Muscle layer of colon (tissue), 2 donors: ENCODE measurements at regions not wholly inside any gene's neighbourhood (a gene's known extent, or its start where the extent isn't known, plus 50 kb on each side); places are given as distances from the start of the nearest gene placed in this dataset.
"Not testable (repeated sequence)": the region's sequence is repeated elsewhere in the genome, so short reads cannot be mapped to it uniquely, and the experiment has no call there.

Source experiments
- H3K27ac ChIP-seq: one replicate; pipeline ENCODE4 v1.7.0; 2013; ENCODE audit warnings: low read depth, mild to moderate bottlenecking, low read length, moderate library complexity
- H3K27me3 ChIP-seq, 2 donors: one replicate each; pipeline ENCODE4 v1.7.0; 2013; ENCODE audit warnings: low read length in 2 of 2, mild to moderate bottlenecking in 2 of 2; ENCODE audit not compliant: insufficient read depth in 2 of 2, control insufficient read depth in 1 of 2
- H3K36me3 ChIP-seq: one replicate; pipeline ENCODE4 v1.7.0; 2013; ENCODE audit warnings: mild to moderate bottlenecking, low read length; ENCODE audit not compliant: insufficient read depth
- H3K4me1 ChIP-seq: one replicate; pipeline ENCODE4 v1.7.0; 2013; ENCODE audit warnings: mild to moderate bottlenecking, low read length; ENCODE audit not compliant: insufficient read depth
- H3K4me3 ChIP-seq, 2 donors: one replicate each; pipeline ENCODE4 v1.7.0; 2013; ENCODE audit warnings: low read length in 2 of 2, low read depth in 1 of 2, mild to moderate bottlenecking in 1 of 2, moderate library complexity in 1 of 2
- H3K9ac ChIP-seq: one replicate; pipeline ENCODE4 v1.7.0; 2013; ENCODE audit warnings: low read length
- H3K9me3 ChIP-seq: one replicate; pipeline ENCODE4 v1.7.0; 2013; ENCODE audit warnings: mild to moderate bottlenecking, low read length
- donor health status: abdominal sarcoma.
- donor health status: Adenocarcinoma of cecum.

- H3K27ac ChIP-seq = no peak overlapping the region
- H3K9ac ChIP-seq = no peak overlapping the region
- no peaks in the 10 kb centered on the region for H3K27me3 ChIP-seq
- H3K36me3 ChIP-seq = no peaks in the 10 kb centered on the region
- no peaks in the 10 kb centered on the region for H3K4me1 ChIP-seq
- H3K4me3 ChIP-seq = no peak overlapping the region
- H3K9me3 ChIP-seq = no peaks in the 10 kb centered on the region
Measured at GRCh38 chr7:10733747-10734146, 239.9 kb upstream of the PHF14 start.

- H3K9ac ChIP-seq = no peak overlapping the region
- H3K27ac ChIP-seq = no peak overlapping the region
- H3K9me3 ChIP-seq = no peaks in the 10 kb centered on the region
- no peaks in the 10 kb centered on the region for H3K27me3 ChIP-seq
- H3K4me3 ChIP-seq = no peak overlapping the region
- no peaks in the 10 kb centered on the region for H3K36me3 ChIP-seq
- no peaks in the 10 kb centered on the region for H3K4me1 ChIP-seq
Measured at GRCh38 chr7:10734595-10734994, 239.1 kb upstream of the PHF14 start.

GRCh38 chr7:10739401-10739800, 234.3 kb upstream of the PHF14 start:
- H3K27me3 ChIP-seq = no peaks in the 10 kb centered on the region
- H3K4me1 ChIP-seq = no peaks in the 10 kb centered on the region
- H3K27ac ChIP-seq = no peak overlapping the region
- no peak overlapping the region for H3K9ac ChIP-seq
- H3K36me3 ChIP-seq = no peaks in the 10 kb centered on the region
- H3K9me3 ChIP-seq = no peaks in the 10 kb centered on the region
- H3K4me3 ChIP-seq = no peak overlapping the region

- Histone ChIP-seq H3K27me3 (no peaks in the 10 kb centered on the region), H3K36me3 (no peaks in the 10 kb centered on the region), H3K9ac (no peak overlapping the region), H3K4me3 (no peak overlapping the region), H3K9me3 (no peaks in the 10 kb centered on the region), H3K27ac (no peak overlapping the region), H3K4me1 (no peaks in the 10 kb centered on the region)
Measured at GRCh38 chr7:10740805-10741204, 232.9 kb upstream of the PHF14 start.

- H3K4me1 ChIP-seq = no peaks in the 10 kb centered on the region
- H3K4me3 ChIP-seq = no peak overlapping the region
- no peaks in the 10 kb centered on the region for H3K36me3 ChIP-seq
- no peak overlapping the region for H3K27ac ChIP-seq
- no peaks in the 10 kb centered on the region for H3K27me3 ChIP-seq
- H3K9ac ChIP-seq = no peak overlapping the region
- no peaks in the 10 kb centered on the region for H3K9me3 ChIP-seq
Measured at GRCh38 chr7:10756981-10757380, 216.7 kb upstream of the PHF14 start.

GRCh38 chr7:10759120-10759519, 214.6 kb upstream of the PHF14 start:
- H3K9me3 ChIP-seq = no peaks in the 10 kb centered on the region
- H3K36me3 ChIP-seq = no peaks in the 10 kb centered on the region
- no peak overlapping the region for H3K27ac ChIP-seq
- H3K27me3 ChIP-seq = no peaks in the 10 kb centered on the region
- no peaks in the 10 kb centered on the region for H3K4me1 ChIP-seq
- H3K4me3 ChIP-seq = no peak overlapping the region
- H3K9ac ChIP-seq = no peak overlapping the region

GRCh38 chr7:10767771-10768170, 205.9 kb upstream of the PHF14 start:
- Histone ChIP-seq H3K9ac (no peak overlapping the region), H3K4me1 (no peaks in the 10 kb centered on the region), H3K36me3 (no peaks in the 10 kb centered on the region), H3K27me3 (no peaks in the 10 kb centered on the region), H3K27ac (no peak overlapping the region), H3K4me3 (no peak overlapping the region), H3K9me3 (no peaks in the 10 kb centered on the region)

- Histone ChIP-seq H3K36me3 (no peaks in the 10 kb centered on the region), H3K27me3 (no peaks in the 10 kb centered on the region), H3K4me3 (no peak overlapping the region), H3K9me3 (no peaks in the 10 kb centered on the region), H3K27ac (no peak overlapping the region), H3K9ac (no peak overlapping the region), H3K4me1 (no peaks in the 10 kb centered on the region)
Measured at GRCh38 chr7:10770176-10770575, 203.5 kb upstream of the PHF14 start.

GRCh38 chr7:10773430-10773829, 200.2 kb upstream of the PHF14 start:
- Histone ChIP-seq H3K27me3 (no peaks in the 10 kb centered on the region), H3K27ac (no peak overlapping the region), H3K9ac (no peak overlapping the region), H3K36me3 (no peaks in the 10 kb centered on the region), H3K9me3 (no peaks in the 10 kb centered on the region), H3K4me1 (no peaks in the 10 kb centered on the region), H3K4me3 (no peak overlapping the region)

- H3K4me1 ChIP-seq = no peaks in the 10 kb centered on the region
- H3K27me3 ChIP-seq = no peaks in the 10 kb centered on the region
- H3K9ac ChIP-seq = no peak overlapping the region
- no peak overlapping the region for H3K4me3 ChIP-seq
- H3K9me3 ChIP-seq = no peaks in the 10 kb centered on the region
- no peak overlapping the region for H3K27ac ChIP-seq
- no peaks in the 10 kb centered on the region for H3K36me3 ChIP-seq
Measured at GRCh38 chr7:10779465-10780399, 193.9 kb upstream of the PHF14 start.

GRCh38 chr7:10780400-10780747, 193.3 kb upstream of the PHF14 start:
- Histone ChIP-seq H3K9me3 (no peaks in the 10 kb centered on the region), H3K27ac (no peak overlapping the region), H3K4me3 (no peak overlapping the region), H3K4me1 (no peaks in the 10 kb centered on the region), H3K9ac (no peak overlapping the region), H3K36me3 (no peaks in the 10 kb centered on the region), H3K27me3 (no peaks in the 10 kb centered on the region)

GRCh38 chr7:10786976-10787375, 186.7 kb upstream of the PHF14 start:
- H3K9ac ChIP-seq, H3K9me3 ChIP-seq, H3K27me3 ChIP-seq, H3K4me1 ChIP-seq, H3K27ac ChIP-seq, H3K4me3 ChIP-seq, H3K36me3 ChIP-seq: not testable (repeated sequence)
